ENCODE measurements at regions not wholly inside any gene's neighbourhood (a gene's known extent, or its start where the extent isn't known, plus 50 kb on each side); places are given as distances from the start of the nearest gene placed in this dataset.

- intact Hi-C loops (cut with micrococcal nuclease): no loop called here
- TF ChIP-seq, protein P1, sequence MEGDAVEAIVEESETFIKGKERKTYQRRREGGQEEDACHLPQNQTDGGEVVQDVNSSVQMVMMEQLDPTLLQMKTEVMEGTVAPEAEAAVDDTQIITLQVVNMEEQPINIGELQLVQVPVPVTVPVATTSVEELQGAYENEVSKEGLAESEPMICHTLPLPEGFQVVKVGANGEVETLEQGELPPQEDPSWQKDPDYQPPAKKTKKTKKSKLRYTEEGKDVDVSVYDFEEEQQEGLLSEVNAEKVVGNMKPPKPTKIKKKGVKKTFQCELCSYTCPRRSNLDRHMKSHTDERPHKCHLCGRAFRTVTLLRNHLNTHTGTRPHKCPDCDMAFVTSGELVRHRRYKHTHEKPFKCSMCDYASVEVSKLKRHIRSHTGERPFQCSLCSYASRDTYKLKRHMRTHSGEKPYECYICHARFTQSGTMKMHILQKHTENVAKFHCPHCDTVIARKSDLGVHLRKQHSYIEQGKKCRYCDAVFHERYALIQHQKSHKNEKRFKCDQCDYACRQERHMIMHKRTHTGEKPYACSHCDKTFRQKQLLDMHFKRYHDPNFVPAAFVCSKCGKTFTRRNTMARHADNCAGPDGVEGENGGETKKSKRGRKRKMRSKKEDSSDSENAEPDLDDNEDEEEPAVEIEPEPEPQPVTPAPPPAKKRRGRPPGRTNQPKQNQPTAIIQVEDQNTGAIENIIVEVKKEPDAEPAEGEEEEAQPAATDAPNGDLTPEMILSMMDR (IDR thresholded peaks at IDR 0.05): no peak
- ATAC-seq: no peak
- no peaks in the 10 kb centered on the region for H3K27me3 Mint-ChIP-seq
- DNase-seq: no peak
- ChIA-PET POLR2A (no interaction called here), CTCF (no interaction called here)
- H3K4me3 Mint-ChIP-seq: no peak overlapping the region
- H3K4me1 Mint-ChIP-seq (ENCODE audit: low read depth): no peaks in the 10 kb centered on the region
- H3K27ac Mint-ChIP-seq: no peak overlapping the region
- H3K9me3 Mint-ChIP-seq: peaks cover 9% of the 10 kb centered on the region
- H3K36me3 Mint-ChIP-seq (ENCODE audit: low read depth): no peaks in the 10 kb centered on the region
Measured at GRCh38 chr16:6689643-6690042, 643.0 kb upstream of the RBFOX1 start.

DNA sequence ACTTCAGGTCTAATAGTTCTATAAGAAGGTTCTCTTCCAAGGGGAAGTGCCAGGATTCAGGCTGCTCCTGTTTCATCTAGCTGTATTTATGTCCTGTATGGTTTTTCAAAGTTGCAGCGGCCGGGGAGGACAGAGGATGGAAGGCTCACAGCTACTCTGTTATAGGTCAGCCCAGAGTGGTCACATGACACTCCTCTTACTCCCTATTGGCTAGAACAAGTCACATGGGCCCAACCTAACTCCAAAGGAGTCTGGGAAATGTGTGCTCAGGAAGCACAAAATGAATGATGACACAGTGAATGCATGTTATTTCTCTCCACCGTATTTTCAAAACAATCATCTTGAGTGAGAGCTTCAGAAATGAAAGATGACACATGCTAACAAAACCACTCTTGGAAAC lies 645.1 kb upstream of the RBFOX1 start:
- H3K4me1 Mint-ChIP-seq (ENCODE audit: low read depth): no peaks in the 10 kb centered on the region
- H3K9me3 Mint-ChIP-seq: peaks cover 9% of the 10 kb centered on the region
- H3K27me3 Mint-ChIP-seq: no peaks in the 10 kb centered on the region
- H3K4me3 Mint-ChIP-seq: no peak overlapping the region
- intact Hi-C loops (cut with micrococcal nuclease): no loop called here
- no peak overlapping the region for H3K27ac Mint-ChIP-seq
- DNase-seq (no peak), ATAC-seq (no peak)
- ChIA-PET CTCF (no interaction called here), POLR2A (no interaction called here)
- TF ChIP-seq, protein P1 (IDR thresholded peaks at IDR 0.05): no peak
- H3K36me3 Mint-ChIP-seq (ENCODE audit: low read depth): no peaks in the 10 kb centered on the region

DNA sequence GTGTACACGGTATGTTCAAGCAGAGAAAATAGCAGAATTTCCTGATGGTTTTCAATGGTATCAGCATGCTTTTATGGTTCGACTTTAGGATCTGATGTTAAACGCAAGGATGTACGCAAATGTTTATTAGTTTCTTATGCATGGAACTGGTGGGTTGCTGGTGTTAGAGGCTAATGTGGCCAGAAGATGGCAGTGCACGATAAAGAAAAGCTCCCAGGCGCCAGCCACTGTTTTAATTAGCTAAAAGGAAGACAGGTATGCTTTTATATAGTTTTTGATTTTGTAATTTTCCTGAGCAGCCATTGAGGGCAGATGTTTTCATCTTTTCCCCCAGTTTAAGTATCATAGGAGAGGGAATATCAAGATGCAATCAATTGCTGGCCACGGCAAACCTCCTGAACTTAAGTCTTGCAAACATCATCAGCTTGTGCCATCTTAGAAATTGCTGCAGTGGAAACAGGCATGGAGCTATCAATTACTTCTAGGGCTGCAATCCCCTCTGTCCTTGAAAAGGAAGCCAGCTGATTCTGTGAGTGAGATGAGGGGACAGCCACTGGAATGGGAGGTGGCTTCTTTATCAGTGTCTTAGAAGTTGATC lies 648.5 kb upstream of the RBFOX1 start:
- peak; percentile 30 for DNase-seq
- H3K4me1 Mint-ChIP-seq (ENCODE audit: low read depth): no peaks in the 10 kb centered on the region
- no peak for ATAC-seq
- TF ChIP-seq, protein P1 (IDR thresholded peaks at IDR 0.05): peak; percentile 12
- POLR2A ChIA-PET: no interaction called here
- CTCF ChIA-PET: interaction anchor here (0.5 to 1.0 kb wide), 3 partner anchors 13 to 1511 kb away, joined by 3 read pairs; no protein-coding TSS in a partner anchor
- no peaks in the 10 kb centered on the region for H3K27me3 Mint-ChIP-seq
- no peak overlapping the region for H3K4me3 Mint-ChIP-seq
- intact Hi-C loops (cut with micrococcal nuclease): no loop called here
- H3K9me3 Mint-ChIP-seq: peaks cover 9% of the 10 kb centered on the region
- no peaks in the 10 kb centered on the region for H3K36me3 Mint-ChIP-seq (ENCODE audit: low read depth)
- H3K27ac Mint-ChIP-seq: no peak overlapping the region

DNA sequence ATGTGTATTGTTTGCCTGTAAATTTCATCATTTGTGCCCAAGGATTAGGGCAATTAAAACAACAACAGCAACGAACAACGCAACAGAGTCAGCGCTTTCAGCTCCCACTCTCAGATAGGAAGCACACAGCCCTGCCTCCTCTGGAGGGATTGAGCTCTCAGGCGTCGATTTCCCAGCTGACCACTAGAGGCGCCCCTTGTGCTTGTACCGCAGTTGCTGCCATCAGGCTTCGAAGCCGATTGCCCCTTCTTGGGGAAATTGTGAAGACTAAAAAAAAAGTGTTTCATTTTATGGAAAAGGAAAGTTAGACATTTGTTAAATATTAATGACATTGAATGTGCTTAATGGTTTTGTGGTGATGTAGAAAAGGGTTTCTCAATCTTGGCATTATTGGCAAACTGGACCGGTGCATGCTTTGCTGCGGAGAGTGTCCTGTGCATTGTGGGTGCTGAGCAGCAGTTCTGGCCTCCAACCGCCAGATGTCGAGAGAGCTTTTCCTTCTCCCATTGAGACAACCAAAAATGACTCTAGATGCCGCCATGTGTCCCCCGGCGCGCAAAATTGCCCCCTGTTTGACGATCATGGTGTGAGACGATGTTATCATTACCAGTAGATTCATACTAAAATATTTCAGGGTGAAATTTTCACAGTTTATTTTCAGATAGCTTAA lies 650.4 kb upstream of the RBFOX1 start:
- intact Hi-C loops (cut with micrococcal nuclease): no loop called here
- TF ChIP-seq, protein P1 (IDR thresholded peaks at IDR 0.05): peak; percentile 76
- H3K36me3 Mint-ChIP-seq (ENCODE audit: low read depth): no peaks in the 10 kb centered on the region
- no peaks in the 10 kb centered on the region for H3K4me1 Mint-ChIP-seq (ENCODE audit: low read depth)
- ATAC-seq (no peak), DNase-seq (peak; percentile 39)
- H3K27me3 Mint-ChIP-seq: no peaks in the 10 kb centered on the region
- H3K9me3 Mint-ChIP-seq: no peaks in the 10 kb centered on the region
- ChIA-PET CTCF (interaction anchor here (0.8 to 2.0 kb wide), 7 partner anchors 12 to 451 kb away, joined by 3 to 5 read pairs (median 4); no protein-coding TSS in a partner anchor), POLR2A (interaction anchor here (0.8 kb wide), 1 partner anchor 18 kb away, joined by 3 read pairs; no protein-coding TSS in a partner anchor)
- no peak overlapping the region for H3K27ac Mint-ChIP-seq
- no peak overlapping the region for H3K4me3 Mint-ChIP-seq

- DNase-seq (no peak), ATAC-seq (no peak)
- intact Hi-C loops (cut with micrococcal nuclease): no loop called here
- TF ChIP-seq, protein P1 (IDR thresholded peaks at IDR 0.05): no peak
- Mint-ChIP-seq H3K27me3 (no peaks in the 10 kb centered on the region), H3K9me3 (peaks cover 3% of the 10 kb centered on the region), H3K4me3 (no peak overlapping the region), H3K36me3 (ENCODE audit: low read depth) (no peaks in the 10 kb centered on the region), H3K4me1 (ENCODE audit: low read depth) (no peaks in the 10 kb centered on the region), H3K27ac (no peak overlapping the region)
- CTCF ChIA-PET: no interaction called here
- POLR2A ChIA-PET: interaction anchor here (0.8 kb wide), 1 partner anchor 415 kb away, joined by 3 read pairs; no protein-coding TSS in a partner anchor
Measured at GRCh38 chr16:6678586-6678985, 654.1 kb upstream of the RBFOX1 start.

All from activated CD8-positive, alpha-beta T cell treated with anti-CD3 and anti-CD28 coated beads for 36 hours (primary cell).